Muscle of leg (tissue), 3 donors: ENCODE measurements at regions not wholly inside any gene's neighbourhood (a gene's known extent, or its start where the extent isn't known, plus 50 kb on each side); places are given as distances from the start of the nearest gene placed in this dataset.

ENCODE experiments used
- DNase-seq: peaks from one replicate; pipeline ENCODE4 v3.0.0; 2013
- H3K27ac ChIP-seq: one replicate; pipeline ENCODE4 v1.5.1; 2013; ENCODE audit warnings: mild to moderate bottlenecking, low read length, control low read depth
- H3K27me3 ChIP-seq: one replicate; pipeline ENCODE4 v1.6.1; 2013; ENCODE audit warnings: low read length; ENCODE audit not compliant: control insufficient read depth, insufficient read depth
- H3K36me3 ChIP-seq: one replicate; pipeline ENCODE4 v1.6.1; 2013; ENCODE audit warnings: low read length; ENCODE audit not compliant: control insufficient read depth, insufficient read depth
- H3K4me1 ChIP-seq: one replicate; pipeline ENCODE4 v1.6.1; 2013; ENCODE audit warnings: low read length; ENCODE audit not compliant: control insufficient read depth, insufficient read depth
- H3K4me3 ChIP-seq: one replicate; pipeline ENCODE4 v1.5.1; 2013; ENCODE audit warnings: low read length, control low read depth
- H3K9me3 ChIP-seq: replicated peaks from 2 replicates; pipeline ENCODE4 v1.6.1; 2013; ENCODE audit warnings: low read depth, low read length; ENCODE audit not compliant: control insufficient read depth
- WGBS: methylation state at CpG from one replicate; pipeline ENCODE4 v1.1.5; 2013; ENCODE audit warnings: missing lambda C conversion rate; ENCODE audit not compliant: insufficient coverage; 5-methylcytosine and 5-hydroxymethylcytosine counted together

DNA sequence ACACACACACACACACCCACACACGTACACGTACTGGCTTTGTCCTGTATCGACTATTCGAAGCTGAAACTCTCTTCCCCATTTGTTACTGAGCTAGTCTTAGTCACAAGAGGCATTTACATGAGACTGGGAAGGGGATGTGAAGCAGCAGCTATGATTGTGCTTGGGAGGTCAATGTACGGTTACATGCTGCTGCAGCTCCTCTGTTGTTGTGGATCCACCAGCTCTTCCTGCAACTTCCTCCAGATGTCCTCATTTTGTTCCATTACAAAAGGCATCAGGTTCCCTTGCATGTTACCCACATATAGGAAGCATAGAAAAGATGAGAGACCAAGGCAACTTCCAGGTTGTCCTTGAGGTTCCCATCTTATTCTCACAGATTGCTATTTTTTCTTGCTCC lies 612.4 kb upstream of the IMPG1 start:
- Histone ChIP-seq H3K4me1 (no peaks in the 10 kb centered on the region), H3K27ac (no peak overlapping the region), H3K9me3 (peaks cover 3% of the 10 kb centered on the region), H3K4me3 (no peak overlapping the region), H3K27me3 (no peaks in the 10 kb centered on the region), H3K36me3 (no peaks in the 10 kb centered on the region)
- no CpG with 5 or more reads among the region's 5 CpGs for WGBS
- peak; percentile 68 for DNase-seq

DNA sequence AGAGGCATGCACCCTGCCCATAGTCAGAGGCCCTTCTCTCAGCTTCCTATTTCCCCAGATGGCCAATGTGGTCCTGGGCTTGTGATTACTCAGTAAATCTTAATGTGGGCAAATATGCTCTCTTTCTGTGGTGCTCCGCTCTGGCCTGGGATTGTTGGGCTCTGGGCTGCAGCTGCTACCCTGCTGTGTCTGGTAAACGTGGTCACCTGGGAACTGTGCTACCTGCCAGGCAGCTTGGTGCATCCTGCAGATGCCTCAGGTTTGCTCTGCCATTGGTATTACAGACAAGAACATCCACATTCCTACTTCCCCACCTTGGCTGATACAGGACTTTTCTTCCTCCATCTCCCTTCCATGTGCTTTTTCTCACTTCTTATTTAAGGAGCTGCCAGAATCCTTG lies 611.5 kb upstream of the IMPG1 start:
- Histone ChIP-seq H3K4me1 (no peaks in the 10 kb centered on the region), H3K9me3 (peaks cover 3% of the 10 kb centered on the region), H3K27me3 (no peaks in the 10 kb centered on the region), H3K36me3 (no peaks in the 10 kb centered on the region), H3K4me3 (no peak overlapping the region), H3K27ac (no peak overlapping the region)
- no peak for DNase-seq
- 70% methylated on average over 2 of the region's 2 CpGs for WGBS

DNA sequence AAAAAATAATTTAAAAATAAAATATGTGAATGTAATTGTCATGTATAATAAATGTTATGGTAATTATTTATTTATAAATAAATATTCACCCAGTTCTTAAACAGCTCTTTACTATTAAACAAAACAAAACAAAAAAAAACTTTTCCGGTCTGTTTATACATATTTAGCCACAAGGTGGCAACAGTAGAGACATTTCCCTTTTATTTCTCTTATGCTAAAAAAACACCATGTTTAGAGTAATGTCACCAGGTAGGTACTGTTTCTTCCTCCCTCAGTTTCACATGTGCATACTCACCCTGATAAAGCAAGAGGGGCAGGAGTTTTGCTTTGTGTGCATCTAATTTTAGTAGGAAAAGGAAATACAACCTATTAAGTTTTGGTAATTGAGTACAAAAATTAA lies 610.4 kb upstream of the IMPG1 start:
- H3K36me3 ChIP-seq, result no peaks in the 10 kb centered on the region
- no peaks in the 10 kb centered on the region for H3K4me1 ChIP-seq
- H3K9me3 ChIP-seq, result no peaks in the 10 kb centered on the region
- H3K27me3 ChIP-seq, result no peaks in the 10 kb centered on the region
- no peak for DNase-seq
- H3K4me3 ChIP-seq, result no peak overlapping the region
- H3K27ac ChIP-seq, result no peak overlapping the region
- no CpG with 5 or more reads among the region's 1 CpG for WGBS

DNA sequence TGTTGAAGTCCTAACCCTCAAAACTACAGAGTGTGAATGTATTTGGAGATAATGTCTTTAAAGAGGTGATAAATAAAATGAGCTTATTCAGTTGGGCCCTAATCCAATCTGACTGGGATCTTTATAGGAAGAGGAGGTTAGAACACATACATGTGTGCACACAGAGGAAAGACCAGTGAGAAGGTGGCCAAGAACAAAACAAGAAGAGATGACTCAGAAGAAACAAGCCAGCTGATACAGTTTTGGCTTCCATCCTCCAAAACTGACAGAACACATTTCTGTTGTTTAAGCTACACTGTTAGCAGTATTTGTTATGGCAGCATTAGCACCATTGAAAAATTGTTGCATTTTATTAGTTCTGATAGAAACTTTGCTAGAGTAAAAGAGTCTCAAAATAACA lies 609.3 kb upstream of the IMPG1 start:
- DNase-seq, result peak; percentile 54
- no peaks in the 10 kb centered on the region for H3K36me3 ChIP-seq
- no peaks in the 10 kb centered on the region for H3K4me1 ChIP-seq

DNA sequence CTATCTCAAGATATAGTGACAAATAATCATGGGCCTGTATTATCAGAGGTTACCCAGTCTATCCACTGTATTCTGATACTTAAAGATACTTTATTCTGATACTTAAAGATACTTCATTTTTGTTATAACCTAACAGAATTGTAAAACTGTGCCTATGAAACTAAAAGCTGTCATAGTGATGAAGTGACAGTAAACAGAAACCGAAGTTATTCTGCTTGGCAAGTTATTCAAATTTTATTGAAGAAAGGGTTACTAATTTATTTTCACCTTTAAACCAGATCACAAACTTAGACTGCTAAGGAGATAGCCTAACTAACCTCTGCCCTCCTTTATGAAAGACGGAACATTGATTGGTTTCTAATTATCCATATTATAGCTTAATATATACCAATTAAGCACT lies 604.6 kb upstream of the IMPG1 start:
- no peaks in the 10 kb centered on the region for H3K9me3 ChIP-seq
- no CpG with 5 or more reads among the region's 2 CpGs for WGBS

More for the DNA sequence above, 609.3 kb upstream of the IMPG1 start:
- no peaks in the 10 kb centered on the region for H3K27me3 ChIP-seq
- H3K27ac ChIP-seq, result no peak overlapping the region
- H3K9me3 ChIP-seq, result no peaks in the 10 kb centered on the region
- no peak overlapping the region for H3K4me3 ChIP-seq

DNA sequence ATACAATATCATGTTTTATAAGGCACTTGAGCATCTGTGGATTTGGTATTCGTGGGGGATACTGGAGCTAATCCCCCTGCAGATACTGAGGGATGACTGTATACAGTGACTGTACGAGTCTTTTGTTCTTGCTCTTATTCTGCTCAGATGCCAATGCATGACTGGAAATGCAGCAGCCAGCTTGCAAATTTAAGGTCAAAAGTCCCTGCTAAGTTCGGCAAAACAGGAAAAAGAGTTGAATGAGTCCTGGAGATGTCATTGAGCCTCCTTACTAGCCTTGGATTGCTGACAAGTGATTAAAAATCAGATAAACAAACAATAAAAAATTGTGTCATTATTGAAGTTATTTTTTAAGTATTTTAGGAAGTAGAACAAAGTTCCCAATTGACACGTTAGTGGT lies 599.3 kb upstream of the IMPG1 start:
- Histone ChIP-seq H3K27ac (no peak overlapping the region), H3K9me3 (no peaks in the 10 kb centered on the region), H3K27me3 (no peaks in the 10 kb centered on the region), H3K36me3 (no peaks in the 10 kb centered on the region), H3K4me3 (no peak overlapping the region), H3K4me1 (no peaks in the 10 kb centered on the region)
- DNase-seq, result no peak
- WGBS, result 52% methylated on average over 2 of the region's 4 CpGs

More for the DNA sequence above, 604.6 kb upstream of the IMPG1 start:
- Histone ChIP-seq H3K27me3 (no peaks in the 10 kb centered on the region), H3K4me3 (no peak overlapping the region), H3K27ac (no peak overlapping the region), H3K36me3 (no peaks in the 10 kb centered on the region), H3K4me1 (no peaks in the 10 kb centered on the region)
- no peak for DNase-seq

DNA sequence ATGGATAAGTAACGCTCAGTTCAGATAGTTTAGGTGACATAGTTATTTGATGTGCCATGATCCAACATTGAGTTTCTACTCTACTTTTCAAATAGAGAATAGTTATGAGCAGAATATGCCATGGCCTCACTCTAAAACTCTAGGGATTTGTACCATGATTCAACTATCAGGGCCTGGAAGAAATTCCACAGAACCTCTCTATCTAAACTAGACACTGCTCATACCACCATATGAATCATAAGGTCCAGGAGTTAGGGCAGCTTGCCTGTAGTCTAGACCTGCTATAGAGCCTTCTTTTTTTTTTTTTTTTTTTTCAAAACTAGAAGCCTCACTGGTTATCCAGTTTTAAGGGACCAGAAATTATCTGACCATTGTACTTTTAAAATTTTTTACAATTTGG lies 571.8 kb upstream of the IMPG1 start:
- Histone ChIP-seq H3K4me3 (no peak overlapping the region), H3K36me3 (no peaks in the 10 kb centered on the region), H3K27ac (no peak overlapping the region), H3K9me3 (no peaks in the 10 kb centered on the region), H3K4me1 (no peaks in the 10 kb centered on the region), H3K27me3 (no peaks in the 10 kb centered on the region)
- no peak for DNase-seq
- no CpG with 5 or more reads among the region's 1 CpG for WGBS

DNA sequence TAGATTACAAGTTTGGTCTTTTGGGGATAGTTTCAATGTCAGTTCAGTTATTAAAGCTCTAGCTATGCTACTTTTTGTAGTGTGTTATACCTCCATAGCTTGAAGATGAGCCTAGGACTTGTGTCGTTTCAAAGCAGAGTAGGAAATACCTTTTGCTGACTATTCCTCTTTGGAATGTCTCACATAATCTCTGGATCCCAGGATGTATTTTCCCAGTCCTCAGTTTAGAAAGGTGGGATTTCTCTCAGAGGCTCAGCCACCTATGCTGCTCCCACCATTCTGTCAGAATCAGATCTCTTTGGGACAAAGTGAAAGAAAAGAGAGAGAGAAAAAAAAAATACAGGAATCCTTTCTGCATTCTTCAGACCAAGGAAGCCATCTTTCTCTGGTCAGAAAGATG lies 567.5 kb upstream of the IMPG1 start:
- Histone ChIP-seq H3K4me3 (no peak overlapping the region), H3K4me1 (no peaks in the 10 kb centered on the region), H3K27me3 (no peaks in the 10 kb centered on the region), H3K27ac (no peak overlapping the region), H3K36me3 (no peaks in the 10 kb centered on the region), H3K9me3 (no peaks in the 10 kb centered on the region)
- no CpG with 5 or more reads among the region's 1 CpG for WGBS
- DNase-seq, result no peak

DNA sequence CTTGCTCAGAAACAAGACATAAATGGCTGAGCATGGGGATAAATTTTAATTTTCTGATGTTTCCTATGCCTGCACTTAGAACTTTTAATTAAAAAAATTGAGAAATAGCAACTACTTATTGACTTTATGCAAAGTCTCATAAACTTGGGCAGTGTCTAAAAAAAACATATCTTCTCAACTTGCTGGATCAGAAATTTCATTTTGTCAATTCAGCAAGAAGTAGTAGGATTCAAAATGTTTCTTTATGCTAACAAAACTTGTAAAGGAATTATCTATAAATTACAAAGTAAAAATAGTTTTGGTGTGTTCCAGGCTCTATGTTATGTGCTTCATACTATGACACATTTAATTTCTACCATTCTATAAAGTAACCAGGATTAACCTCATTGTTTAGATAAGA lies 562.2 kb upstream of the IMPG1 start:
- H3K27ac ChIP-seq, result no peak overlapping the region
- H3K27me3 ChIP-seq, result no peaks in the 10 kb centered on the region
- no peaks in the 10 kb centered on the region for H3K4me1 ChIP-seq
- no peak for DNase-seq
- no peaks in the 10 kb centered on the region for H3K36me3 ChIP-seq
- no peaks in the 10 kb centered on the region for H3K9me3 ChIP-seq
- H3K4me3 ChIP-seq, result no peak overlapping the region

DNA sequence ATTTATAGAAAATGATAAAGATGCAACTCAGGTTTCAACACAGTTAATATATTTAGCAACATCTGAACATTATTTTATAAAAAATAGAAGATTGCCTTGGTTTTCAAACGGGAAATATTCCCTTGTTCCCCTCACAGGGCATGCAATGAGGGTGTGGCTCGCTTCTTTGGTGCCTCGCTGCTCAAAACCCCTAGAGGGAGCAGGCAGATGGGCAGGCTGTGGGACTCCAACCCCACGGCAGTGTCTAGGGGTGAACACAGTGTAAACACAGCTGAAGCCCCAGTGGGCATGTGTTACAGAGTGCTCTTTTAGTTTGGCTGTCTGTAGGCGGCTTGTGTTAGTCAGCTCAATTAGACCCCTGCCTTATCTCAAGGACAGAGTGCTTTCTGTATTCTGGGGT lies 560.8 kb upstream of the IMPG1 start:
- 59% methylated on average over 4 of the region's 5 CpGs for WGBS
- no peak overlapping the region for H3K4me3 ChIP-seq

DNA sequence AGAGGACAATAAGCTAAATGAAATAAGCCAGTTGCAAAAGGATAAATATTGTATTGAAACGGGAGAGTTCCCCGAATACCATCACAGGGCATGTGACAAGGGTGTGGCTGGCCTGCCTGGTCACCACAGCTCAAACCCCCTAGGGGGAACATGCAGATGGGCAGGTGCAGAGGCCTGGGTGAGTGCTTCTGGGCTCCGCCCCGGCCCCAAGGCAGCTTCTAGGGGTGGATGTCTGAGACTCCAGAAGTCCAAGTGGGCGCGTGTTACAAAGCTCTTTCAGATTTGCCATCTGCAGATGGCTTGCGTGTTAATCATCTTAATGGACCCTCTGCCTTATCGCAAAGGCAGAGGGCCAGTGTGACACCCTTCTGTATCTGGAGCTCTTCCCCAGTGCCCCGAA lies 559.2 kb upstream of the IMPG1 start:
- 83% methylated on average over 7 of the region's 9 CpGs for WGBS

More for the DNA sequence above, 560.8 kb upstream of the IMPG1 start:
- Histone ChIP-seq H3K36me3 (no peaks in the 10 kb centered on the region), H3K4me1 (no peaks in the 10 kb centered on the region), H3K9me3 (no peaks in the 10 kb centered on the region), H3K27ac (no peak overlapping the region), H3K27me3 (no peaks in the 10 kb centered on the region)
- no peak for DNase-seq

More for the DNA sequence above, 559.2 kb upstream of the IMPG1 start:
- H3K9me3 ChIP-seq, result no peaks in the 10 kb centered on the region
- DNase-seq, result no peak
- H3K27me3 ChIP-seq, result no peaks in the 10 kb centered on the region
- no peaks in the 10 kb centered on the region for H3K36me3 ChIP-seq
- no peak overlapping the region for H3K4me3 ChIP-seq
- H3K27ac ChIP-seq, result no peak overlapping the region
- no peaks in the 10 kb centered on the region for H3K4me1 ChIP-seq
